ENCODE measurements at regions not wholly inside any gene's neighbourhood (a gene's known extent, or its start where the extent isn't known, plus 50 kb on each side); places are given as distances from the start of the nearest gene placed in this dataset.

- TF ChIP-seq, protein P1, sequence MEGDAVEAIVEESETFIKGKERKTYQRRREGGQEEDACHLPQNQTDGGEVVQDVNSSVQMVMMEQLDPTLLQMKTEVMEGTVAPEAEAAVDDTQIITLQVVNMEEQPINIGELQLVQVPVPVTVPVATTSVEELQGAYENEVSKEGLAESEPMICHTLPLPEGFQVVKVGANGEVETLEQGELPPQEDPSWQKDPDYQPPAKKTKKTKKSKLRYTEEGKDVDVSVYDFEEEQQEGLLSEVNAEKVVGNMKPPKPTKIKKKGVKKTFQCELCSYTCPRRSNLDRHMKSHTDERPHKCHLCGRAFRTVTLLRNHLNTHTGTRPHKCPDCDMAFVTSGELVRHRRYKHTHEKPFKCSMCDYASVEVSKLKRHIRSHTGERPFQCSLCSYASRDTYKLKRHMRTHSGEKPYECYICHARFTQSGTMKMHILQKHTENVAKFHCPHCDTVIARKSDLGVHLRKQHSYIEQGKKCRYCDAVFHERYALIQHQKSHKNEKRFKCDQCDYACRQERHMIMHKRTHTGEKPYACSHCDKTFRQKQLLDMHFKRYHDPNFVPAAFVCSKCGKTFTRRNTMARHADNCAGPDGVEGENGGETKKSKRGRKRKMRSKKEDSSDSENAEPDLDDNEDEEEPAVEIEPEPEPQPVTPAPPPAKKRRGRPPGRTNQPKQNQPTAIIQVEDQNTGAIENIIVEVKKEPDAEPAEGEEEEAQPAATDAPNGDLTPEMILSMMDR (conservative IDR thresholded peaks at IDR 0.05; ENCODE audit: low read length), result no peak
- TF ChIP-seq EZH2phosphoT487 (IDR thresholded peaks at IDR 0.05; ENCODE audit: borderline replicate concordance, low read depth, low read length), result no peak
Measured at GRCh38 chr2:63743982-63744966, 97.4 kb upstream of the UGP2 start.

Measured in OCI-LY7 (cell line).